OCI-M1 (cell line): ENCODE measurements at regions not wholly inside any gene's neighbourhood (a gene's known extent, or its start where the extent isn't known, plus 50 kb on each side); places are given as distances from the start of the nearest gene placed in this dataset.
A peak's percentile ranks its signal among the peaks of the same experiment; 100 is the strongest.
"Not testable (repeated sequence)": the region's sequence is repeated elsewhere in the genome, so short reads cannot be mapped to it uniquely, and the experiment has no call there.

Source experiments
- DNase-seq: peaks from one replicate; lab custom pipeline; 2025; lab: John Stamatoyannopoulos, UW

DNA sequence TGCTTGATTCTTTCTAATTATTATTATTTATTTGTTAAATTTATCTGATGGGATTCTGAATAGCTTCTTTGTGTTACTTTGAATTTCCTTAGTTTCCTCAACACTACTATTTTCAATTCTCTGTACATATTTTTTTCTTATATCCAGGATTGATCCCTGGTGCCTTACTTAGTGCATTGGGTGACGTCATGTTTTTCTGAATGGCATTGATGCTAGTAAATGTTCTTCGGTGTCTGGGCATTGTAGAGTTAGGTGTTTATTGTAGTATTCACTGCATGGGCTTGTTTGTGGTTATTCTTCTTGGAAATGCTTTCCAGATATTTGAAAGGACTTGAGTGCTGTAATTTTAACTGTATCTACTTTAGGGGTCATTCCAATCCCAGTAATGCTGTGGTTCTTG lies 938.1 kb downstream of the FAM133A start:
- DNase-seq = no peak

DNA sequence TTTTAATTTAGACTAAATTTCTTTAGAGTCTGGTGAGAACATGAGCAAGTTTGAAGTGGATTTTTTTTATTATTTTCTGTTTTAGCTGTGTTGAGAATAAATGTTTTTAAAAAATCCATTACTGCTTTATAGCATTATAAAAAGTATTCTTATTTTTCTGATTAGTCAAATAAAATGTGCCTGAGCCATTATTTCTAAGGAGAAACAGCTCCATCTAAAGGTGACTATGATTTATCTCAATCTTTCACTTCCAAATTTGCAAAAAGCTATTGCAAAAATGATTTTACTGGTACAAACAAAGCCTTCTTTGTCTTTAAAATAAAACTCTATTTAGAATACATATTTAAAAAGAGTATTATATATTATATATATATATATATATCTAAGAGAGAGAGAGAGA lies 959.2 kb downstream of the FAM133A start:
- DNase-seq = peak; percentile 2

DNA sequence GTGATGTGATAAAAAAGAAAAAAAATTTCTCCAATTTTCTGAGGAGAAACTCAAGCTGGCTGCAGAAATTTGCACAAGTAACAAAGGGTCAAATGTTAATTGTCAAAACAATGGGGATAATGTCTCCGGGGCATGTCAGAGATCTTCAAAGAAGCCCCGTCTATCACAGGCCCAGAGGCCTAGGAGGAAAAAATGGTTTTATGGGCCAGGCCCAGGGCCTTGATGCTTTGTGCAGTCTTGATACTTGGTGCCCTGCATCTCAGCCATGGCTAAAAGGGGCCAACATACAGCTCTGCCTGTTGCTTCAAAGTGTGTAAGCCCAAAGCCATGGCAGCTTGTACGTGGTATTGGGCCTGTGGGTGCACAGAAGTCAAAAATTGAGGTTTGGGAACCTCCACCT lies 961.0 kb downstream of the FAM133A start:
- DNase-seq = no peak

DNA sequence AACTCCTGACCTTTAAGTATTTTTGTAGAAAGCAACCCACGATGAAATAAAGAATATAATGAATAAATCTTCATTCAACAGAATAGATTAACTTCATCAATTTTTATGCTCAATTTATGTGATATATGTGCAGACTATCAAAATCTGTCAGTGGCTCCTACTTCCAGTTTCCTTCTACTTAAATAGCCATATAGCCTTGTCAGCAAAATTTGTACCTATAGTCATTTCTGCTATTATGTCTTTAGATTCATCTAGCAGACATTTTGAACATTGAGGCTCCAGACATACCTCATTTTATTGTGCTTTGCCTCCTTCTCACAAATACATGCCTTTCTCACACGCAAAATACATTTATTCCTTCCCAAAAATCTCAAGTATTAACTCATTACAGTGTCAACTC lies 971.7 kb downstream of the FAM133A start:
- DNase-seq = no peak

DNA sequence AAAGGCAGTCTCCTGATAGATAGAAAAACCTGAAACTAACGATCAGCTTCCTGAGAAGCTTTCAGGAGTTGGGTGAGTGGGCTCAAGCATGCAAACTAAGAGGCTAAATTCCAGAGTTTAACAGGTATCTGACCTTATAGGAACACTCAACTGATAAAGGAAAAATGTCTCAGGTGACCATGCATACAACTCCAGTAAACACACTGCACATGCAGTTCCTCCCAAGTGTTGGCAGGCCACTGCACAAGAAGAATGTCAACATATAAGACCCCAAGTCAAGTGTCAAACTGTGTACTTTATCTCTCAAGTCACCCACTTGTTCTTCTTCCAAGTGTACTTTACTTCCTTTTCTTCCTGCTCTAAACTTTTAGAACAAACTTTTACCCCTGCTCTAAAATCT lies 981.2 kb downstream of the FAM133A start:
- DNase-seq = no peak

DNA sequence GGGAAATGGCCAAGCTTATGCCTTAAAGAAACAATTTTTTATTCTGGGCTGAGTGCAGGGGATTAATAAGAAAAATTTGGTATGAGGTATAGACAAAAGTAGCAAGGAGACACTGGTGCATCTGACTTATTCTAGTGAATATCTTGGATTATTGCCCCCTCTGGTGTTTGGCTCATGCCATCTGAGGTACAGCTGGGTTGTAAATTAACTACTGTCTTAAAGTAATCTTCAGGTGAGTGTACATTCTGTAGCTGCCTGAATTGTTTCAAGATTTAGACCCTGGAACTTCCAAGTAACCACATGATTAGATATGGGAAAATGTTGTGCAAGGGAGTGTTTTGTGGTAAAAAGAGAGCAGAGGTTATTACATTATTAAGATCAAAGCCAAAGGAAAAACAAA lies 988.7 kb downstream of the FAM133A start:
- DNase-seq = peak; percentile 33

DNA sequence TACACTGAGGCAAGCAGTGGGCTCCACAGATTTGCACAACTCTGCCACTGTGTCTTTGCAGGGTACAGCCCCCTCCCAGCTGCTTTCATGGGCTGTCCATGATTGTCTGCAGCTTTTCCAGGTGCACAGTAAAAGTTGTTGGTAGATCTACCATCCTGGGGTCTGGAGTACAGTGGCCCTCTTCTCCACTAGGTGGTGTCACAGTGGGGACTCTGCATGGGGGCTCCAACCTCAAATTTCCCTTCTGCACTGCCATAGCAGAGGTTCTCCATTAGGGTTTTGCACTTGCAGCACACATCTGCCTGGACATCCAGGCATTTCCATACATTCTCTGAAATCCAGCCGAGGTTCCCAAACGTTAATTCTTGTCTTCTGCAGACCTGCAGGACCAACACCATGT lies 1002.3 kb downstream of the FAM133A start:
- DNase-seq = peak; percentile 2

DNA sequence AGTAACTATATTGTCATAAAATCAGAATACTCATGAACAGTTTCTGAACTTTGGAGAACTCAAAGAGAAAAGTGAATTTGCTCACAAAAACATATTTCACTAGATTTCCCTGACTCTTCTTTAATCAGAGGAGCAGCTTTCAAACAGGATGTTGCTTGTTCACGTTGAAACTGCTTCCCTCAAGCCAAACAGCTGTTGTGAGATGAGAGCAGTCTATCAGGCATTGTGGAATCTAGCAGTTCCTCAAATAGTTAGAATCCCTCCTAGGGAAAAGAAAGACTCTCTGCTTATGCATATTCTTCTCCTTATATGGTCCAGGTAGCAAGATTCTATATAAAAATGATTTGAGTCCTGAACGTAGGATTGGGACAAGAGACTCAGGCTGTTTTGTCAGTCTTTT lies 1012.1 kb downstream of the FAM133A start:
- DNase-seq = no peak

DNA sequence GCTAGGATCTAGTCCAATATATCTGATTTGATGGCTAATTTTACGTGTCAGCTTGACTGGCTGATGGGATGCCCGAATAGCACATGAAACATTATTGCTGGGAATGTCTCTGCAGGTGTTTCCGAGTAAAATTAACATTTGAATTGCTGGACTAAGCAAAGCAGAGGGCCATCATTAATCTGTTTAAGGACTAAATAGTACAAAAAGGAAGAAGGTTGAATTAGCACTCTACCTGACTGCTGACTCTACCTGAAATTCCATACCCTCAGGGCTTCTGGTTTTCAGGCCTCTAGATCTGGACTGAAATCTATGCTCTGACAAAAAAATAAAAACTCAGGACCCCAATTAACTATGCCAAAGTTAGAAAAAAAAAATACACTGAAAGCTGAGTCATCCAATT lies 1021.9 kb downstream of the FAM133A start:
- no peak for DNase-seq

DNA sequence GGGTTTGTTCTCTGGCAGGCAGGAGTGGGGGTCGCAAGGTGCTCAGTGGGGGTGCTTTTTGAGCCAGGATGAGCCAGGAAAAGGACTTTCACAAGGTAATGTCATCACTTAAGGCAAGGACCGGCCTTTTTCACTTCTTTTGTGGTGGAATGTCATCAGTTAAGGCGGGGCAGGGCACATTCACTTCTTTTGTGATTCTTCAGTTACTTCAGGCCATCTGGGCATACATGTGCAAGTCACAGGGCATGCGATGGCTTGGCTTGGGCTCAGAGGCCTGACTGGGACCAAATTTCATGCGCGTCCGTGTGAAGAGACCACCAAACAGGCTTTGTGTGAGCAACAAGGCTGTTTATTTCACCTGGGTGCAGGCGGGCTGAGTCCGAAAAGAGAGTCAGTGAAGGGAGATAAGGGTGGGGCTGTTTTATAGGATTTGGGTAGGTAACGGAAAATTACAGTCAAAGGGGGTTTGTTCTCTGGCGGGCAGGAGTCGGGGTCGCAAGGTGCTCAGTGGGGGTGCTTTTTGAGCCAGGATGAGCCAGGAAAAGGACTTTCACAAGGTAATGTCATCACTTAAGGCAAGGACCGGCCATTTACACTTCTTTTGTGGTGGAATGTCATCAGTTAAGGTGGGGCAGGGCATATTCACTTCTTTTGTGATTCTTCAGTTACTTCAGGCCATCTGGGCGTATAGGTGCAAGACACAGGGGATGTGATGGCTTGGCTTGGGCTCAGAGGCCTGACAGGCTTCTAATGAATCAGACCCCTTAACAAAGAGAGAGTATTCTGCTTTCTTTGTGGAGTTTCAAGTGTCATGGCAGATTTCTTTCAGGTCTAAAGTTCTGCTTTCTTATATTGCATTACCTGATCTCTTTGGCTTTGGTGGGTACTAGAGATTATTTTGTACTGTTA lies 1030.6 kb downstream of the FAM133A start:
- not testable (repeated sequence) for DNase-seq

DNA sequence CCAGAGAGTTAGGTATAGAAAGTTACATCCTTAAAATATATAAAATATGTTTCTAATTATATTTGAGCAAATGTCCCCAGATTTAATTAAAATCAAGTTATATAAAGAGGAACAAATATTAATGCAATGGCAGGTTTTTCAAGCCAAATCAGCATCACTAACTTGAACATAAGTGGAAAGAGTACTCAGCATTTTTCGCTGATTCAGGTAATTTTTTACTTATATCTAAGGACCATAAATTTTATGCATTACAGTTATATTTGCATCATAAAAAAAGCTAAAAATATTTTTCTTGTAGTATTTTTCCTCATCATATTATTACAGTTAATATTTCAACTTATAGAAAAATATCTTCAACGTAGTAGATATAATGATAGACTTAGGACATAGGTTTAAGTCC lies 1047.4 kb downstream of the FAM133A start:
- DNase-seq = no peak

DNA sequence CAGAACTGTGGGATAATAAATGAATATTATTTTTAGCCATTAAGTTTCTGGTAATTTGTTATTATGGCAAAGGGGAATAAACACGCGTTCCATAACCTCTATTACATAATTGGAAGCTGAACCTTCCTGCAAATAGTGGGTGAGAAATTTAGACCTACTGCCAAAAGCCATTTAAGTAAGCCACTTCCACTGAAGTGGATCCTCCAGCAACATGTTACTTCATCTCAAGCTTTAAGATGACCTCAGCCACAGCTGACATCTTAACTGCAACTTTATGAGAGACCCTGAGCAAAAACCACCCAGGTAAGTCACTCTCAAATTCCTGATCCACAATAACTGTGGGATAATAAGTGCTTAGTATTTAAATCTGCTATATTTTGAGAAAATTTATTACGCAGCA lies 1048.6 kb downstream of the FAM133A start:
- no peak for DNase-seq

DNA sequence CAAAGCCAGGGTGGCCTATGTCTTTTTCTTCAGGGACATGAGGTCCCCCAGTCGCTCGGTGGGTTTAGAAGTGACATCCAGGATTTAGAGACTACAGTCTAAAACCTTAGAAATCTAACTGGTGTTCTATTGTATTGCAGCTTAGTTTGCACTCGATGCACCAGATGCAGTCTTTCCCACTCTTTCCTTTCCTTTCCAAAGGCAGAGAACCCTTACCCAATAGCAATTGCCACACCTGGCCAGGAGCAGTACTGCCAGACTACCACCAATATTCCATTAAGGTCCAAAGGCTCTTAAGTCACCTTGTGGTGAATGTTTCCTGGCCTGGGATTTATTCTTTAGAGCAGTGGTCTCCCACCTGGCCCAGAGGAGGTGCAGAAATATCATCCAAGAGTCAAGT lies 1068.8 kb downstream of the FAM133A start:
- DNase-seq = no peak

DNA sequence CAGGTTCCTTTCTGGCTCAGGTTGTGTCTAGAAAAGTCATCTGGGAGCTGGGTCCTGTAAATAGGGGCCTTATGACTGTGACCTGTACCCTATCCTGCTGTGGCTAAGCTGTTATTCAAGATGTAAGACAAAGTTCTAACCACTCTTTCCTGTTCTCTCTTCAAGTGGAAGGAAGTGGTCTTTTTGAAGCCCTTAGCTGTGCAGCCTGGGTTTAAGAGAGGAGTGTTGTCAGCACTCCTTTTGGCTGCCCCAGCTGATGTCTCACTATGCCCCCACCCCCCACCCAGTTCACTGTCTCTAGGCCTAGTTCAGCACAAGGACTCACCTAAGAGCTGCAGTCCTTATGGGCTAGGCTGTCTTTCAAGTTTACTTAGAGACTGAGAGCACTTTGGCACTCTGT lies 1069.5 kb downstream of the FAM133A start:
- DNase-seq = no peak

DNA sequence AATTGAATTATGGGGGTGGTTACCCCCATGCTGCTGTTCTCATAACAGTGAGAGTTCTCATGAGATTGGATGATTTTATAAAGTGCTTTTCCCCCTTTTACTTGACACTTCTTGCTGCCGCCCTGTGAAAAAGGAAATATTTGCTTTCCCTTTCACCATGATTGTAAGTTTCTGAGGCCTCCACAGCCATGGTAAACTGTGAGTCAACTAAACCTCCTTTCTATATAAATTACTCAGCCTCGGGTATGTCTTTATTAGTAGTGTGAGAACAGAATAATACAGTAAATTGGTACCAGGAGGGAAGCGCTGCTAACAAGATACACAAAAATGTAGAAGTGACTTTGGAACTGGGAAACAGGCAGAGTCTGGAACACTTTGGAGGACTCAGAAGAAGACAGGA lies 1070.8 kb downstream of the FAM133A start:
- DNase-seq = no peak

DNA sequence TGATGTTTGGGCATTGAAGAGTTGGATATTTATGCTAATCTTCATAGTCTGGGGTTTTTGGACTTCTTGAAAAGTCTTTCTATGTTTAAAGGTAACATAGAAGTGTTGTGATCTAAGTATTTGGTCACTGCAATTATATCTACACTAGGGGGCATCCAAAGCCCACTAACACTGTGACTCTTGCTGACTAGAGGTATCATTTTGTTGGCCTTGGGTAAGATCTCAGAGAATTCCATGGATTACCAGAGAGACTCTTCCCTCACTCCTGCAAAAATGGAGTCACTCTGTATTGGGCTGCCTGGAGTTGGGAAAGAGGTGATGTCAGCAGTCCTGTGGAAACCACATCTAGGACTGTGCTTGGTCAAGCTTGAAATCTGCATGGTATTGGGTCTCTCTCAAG lies 1077.6 kb downstream of the FAM133A start:
- DNase-seq = peak; percentile 2

DNA sequence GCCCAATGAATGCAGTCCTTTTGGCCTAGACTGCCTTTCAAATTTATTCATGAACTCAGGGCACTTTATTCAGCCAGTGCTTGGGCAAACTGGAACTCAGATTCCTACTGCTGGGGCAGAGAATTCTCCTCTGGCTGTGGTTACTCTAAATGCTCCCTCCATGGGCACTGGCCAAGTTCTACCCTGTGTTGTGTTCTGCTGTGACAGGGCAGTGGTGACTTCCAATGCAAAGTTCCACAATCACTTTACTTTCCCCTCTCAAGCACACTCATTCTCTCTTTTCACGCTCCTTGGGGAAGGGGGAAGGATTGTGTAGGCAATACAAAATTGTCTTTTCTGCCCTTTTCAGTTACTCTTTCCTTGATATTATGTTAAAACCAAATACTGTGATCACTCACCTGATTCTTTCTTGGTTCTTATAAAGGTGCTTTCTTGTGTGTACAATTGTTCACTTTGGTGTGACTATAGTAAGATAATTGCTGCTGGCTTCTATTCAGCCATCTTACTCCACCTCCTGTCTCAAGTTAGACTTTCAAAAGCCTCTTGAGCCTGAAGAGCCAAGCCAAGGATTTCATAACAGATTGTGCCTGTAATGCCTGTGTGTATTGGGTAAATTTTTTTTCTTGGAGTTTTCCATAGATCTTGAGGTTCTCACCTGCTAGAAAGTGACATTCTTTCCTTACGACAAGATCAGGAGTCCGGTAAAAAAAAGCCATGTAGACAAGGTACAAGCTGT lies 1078.6 kb downstream of the FAM133A start:
- DNase-seq = no peak

DNA sequence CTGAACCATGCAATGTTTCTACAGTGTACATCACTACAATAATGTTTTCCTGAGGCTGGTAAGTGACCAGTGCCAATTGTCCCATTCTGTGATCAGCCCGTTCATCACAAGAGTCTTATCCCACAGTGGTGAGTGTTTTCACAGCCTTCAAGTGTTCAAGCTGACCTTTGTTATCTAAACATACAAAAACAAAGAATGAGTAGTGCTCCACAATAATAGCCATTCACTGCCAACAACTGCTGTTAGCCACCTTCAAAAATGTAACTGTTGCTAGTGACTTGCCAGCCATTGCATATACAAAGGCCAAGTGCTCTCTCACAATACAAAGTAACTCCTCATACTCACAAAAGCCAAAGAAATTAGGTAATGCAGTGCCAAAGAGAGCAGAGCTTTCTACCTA lies 1084.1 kb downstream of the FAM133A start:
- DNase-seq = no peak

DNA sequence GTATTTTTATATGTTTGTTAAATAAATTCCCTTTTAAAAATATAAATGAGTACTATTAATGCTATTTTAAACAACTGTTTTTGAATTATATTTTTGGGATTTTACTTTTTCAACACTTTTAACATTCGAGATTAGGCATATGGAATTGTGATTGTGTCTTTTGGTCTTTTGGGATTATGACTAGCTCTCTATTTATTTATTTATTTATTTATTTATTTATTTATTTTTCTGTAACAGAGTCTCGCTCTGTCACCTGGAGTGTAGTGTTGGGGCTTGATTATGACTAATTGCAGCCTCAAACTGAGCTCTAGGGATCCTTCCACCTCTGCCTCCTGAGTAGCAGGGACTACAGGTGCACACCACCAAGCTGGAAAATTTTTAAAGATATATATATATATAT lies 1101.6 kb downstream of the FAM133A start:
- DNase-seq = no peak

DNA sequence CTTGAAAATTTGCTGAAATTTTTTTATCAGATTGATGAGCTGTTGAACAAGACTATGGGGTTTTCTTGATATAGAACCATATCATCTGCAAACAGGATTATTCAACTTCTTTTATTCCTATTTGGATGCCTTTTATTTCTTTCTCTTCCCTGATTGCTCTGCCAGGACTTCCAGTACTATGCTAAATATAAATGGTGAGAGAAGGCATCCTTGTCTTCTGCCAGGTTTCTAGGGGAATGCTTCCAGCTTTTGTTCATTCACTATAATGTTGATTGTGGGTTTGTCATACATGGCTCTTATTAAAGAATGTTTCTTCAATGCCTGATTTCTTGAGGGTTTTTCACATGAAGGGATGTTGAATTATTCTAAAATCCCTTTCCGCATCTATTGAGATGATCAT lies 1139.5 kb downstream of the FAM133A start:
- DNase-seq = no peak

DNA sequence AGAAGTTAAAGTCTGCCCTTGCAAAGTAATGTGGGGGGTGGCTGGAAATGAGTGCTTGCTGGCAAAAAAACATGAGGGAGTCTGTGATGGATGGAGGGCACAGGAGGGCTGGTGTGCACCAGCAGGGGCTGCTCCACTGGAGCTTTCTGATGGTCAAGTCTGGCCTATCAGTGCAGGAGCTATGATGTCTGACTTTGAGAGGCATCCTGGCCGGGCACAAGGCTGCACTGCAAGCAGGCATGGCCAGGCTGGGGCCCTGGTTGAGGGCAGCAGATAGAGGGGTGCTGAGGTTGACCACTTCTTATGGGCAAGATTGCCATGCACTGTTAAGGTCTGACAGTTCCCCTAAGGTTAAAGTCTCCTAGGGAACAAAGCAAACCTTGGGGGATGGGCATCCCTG lies 1140.2 kb downstream of the FAM133A start:
- DNase-seq = no peak

DNA sequence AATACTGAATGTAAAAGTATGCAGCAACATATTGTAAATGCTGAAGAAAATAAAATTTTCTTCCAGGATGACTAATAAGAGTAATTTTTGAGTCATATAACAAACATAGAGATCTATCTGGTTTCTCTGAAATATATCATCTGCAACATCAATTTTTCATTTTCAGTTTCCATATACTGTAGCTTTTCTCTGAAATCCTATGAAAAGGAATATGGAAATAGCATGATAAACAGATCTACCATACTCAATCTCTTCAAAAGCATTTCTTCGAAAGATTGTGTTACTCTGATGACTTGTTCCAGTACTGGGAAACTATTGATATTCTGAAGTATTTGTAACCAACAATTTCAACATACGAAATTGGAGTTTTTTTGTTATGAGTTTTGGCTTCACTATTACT lies 1156.7 kb downstream of the FAM133A start:
- DNase-seq = no peak

DNA sequence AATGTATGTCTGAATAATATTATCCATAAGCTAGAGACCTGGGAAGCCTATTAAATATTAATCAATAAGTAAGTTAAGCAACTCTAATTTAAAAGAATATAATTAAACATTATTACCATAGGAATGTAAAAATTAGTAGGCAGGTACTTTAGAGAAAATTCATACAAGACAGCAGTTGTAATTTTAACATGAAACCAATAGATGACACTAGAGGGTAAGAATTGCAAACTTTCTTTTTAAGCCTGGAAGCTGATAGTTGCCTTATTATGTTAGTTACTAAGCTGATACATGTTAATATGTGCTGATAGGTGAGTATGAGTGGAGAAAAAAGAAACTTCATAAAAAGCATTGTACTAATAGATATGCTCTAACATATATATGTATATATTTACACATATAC lies 1157.4 kb downstream of the FAM133A start:
- DNase-seq = peak; percentile 35

DNA sequence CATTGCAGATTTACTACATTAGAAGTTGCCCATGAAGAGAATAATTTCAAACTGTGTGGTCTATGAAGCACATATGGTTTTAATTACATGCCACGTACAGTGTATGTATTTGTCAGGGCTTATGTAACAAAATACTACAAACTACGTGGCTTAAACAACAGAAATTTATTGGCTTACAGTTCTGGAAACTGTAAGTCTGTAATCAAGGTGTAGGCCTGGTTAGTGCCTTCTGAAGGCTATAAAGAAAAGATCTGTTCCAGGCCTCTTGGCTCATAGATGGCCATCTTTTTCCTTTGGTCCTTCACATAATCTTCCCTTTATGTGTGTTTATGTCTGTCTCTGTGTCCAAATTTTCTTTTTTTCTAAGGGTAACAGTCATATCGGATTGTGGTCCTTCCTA lies 1160.2 kb downstream of the FAM133A start:
- DNase-seq = no peak
